Mesenchymal stem cell (in vitro differentiated cells and primary cell): ENCODE measurements at regions not wholly inside any gene's neighbourhood (a gene's known extent, or its start where the extent isn't known, plus 50 kb on each side); places are given as distances from the start of the nearest gene placed in this dataset.
"Not testable (repeated sequence)": the region's sequence is repeated elsewhere in the genome, so short reads cannot be mapped to it uniquely, and the experiment has no call there.

ENCODE experiments used
- DNase-seq: peaks from one replicate; pipeline ENCODE4 v3.0.0-alpha.2; 2013
- H2AFZ ChIP-seq: one replicate; pipeline ENCODE4 v1.6.1; 2013; ENCODE audit warnings: low read depth, mild to moderate bottlenecking, control low read depth, inconsistent platforms, low read length, moderate library complexity
- H2AK5ac ChIP-seq: 2 replicates; pipeline ENCODE4 v1.6.1; 2013; ENCODE audit warnings: low read length, moderate library complexity, mild to moderate bottlenecking, inconsistent platforms; ENCODE audit not compliant: severe bottlenecking
- H2BK120ac ChIP-seq: one replicate; pipeline ENCODE4 v1.6.1; 2013; ENCODE audit warnings: low read depth, mild to moderate bottlenecking, inconsistent platforms, low read length, moderate library complexity
- H2BK12ac ChIP-seq, 2 experiments: one replicate each; pipeline ENCODE4 v1.6.1; 2013; ENCODE audit warnings: inconsistent platforms in 2 of 2, low read length in 2 of 2, mild to moderate bottlenecking in 2 of 2, moderate library complexity in 2 of 2, control low read depth in 1 of 2
- H2BK15ac ChIP-seq: one replicate; pipeline ENCODE4 v1.6.1; 2013; ENCODE audit warnings: mild to moderate bottlenecking, low read depth, inconsistent platforms; ENCODE audit not compliant: poor library complexity, severe bottlenecking
- H2BK5ac ChIP-seq: 2 replicates; pipeline ENCODE4 v1.6.1; 2013; ENCODE audit warnings: low read depth, mild to moderate bottlenecking, low read length, control low read depth, inconsistent platforms; ENCODE audit not compliant: poor library complexity, severe bottlenecking
- H3K14ac ChIP-seq, 2 experiments: one replicate each; pipeline ENCODE4 v1.6.1; 2013; ENCODE audit warnings: inconsistent platforms in 2 of 2, low read length in 2 of 2, control low read depth in 1 of 2, mild to moderate bottlenecking in 1 of 2, moderate library complexity in 1 of 2
- H3K18ac ChIP-seq, 2 experiments: one replicate each; pipeline ENCODE4 v1.6.1; 2013; ENCODE audit warnings: inconsistent platforms in 2 of 2, low read length in 2 of 2, control low read depth in 1 of 2, low read depth in 1 of 2, mild to moderate bottlenecking in 1 of 2
- H3K23ac ChIP-seq, 2 experiments: one replicate each; pipeline ENCODE4 v1.6.1; 2013; ENCODE audit warnings: inconsistent platforms in 2 of 2, low read length in 2 of 2, mild to moderate bottlenecking in 2 of 2, moderate library complexity in 2 of 2, control low read depth in 1 of 2
- H3K27ac ChIP-seq: 2 replicates; pipeline ENCODE4 v1.5.1; 2013; ENCODE audit warnings: mild to moderate bottlenecking, moderate library complexity, low read length, control low read depth, inconsistent platforms; ENCODE audit not compliant: poor library complexity, severe bottlenecking
- H3K27me3 ChIP-seq, 2 experiments: 2 replicates each; pipeline versions ENCODE4 v1.6.1 to v1.7.0; 2013; ENCODE audit warnings: low read length in 2 of 2, mild to moderate bottlenecking in 2 of 2, moderate library complexity in 2 of 2, control low read depth in 1 of 2, inconsistent platforms in 1 of 2; ENCODE audit not compliant: control insufficient read depth in 1 of 2, insufficient read depth in 1 of 2
- H3K36me3 ChIP-seq, 2 experiments: 2 replicates each; pipeline versions ENCODE4 v1.6.1 to v1.7.0; 2013; ENCODE audit warnings: low read length in 2 of 2, control low read depth in 1 of 2, inconsistent platforms in 1 of 2, low read depth in 1 of 2, mild to moderate bottlenecking in 1 of 2; ENCODE audit not compliant: insufficient read depth in 2 of 2, control insufficient read depth in 1 of 2
- H3K4ac ChIP-seq, 2 experiments: one replicate each; pipeline ENCODE4 v1.6.1; 2013; ENCODE audit warnings: inconsistent platforms in 2 of 2, low read length in 2 of 2, mild to moderate bottlenecking in 2 of 2, moderate library complexity in 2 of 2, control low read depth in 1 of 2, low read depth in 1 of 2
- H3K4me1 ChIP-seq: 2 replicates; pipeline ENCODE4 v1.6.1; 2013; ENCODE audit warnings: low read depth, low read length, control low read depth; ENCODE audit not compliant: control insufficient read depth, insufficient read depth
- H3K4me2 ChIP-seq: 2 replicates; pipeline ENCODE4 v1.6.1; 2013; ENCODE audit warnings: low read length, mild to moderate bottlenecking, inconsistent platforms; ENCODE audit not compliant: poor library complexity, severe bottlenecking
- H3K4me3 ChIP-seq, 2 experiments: 2 replicates each; pipeline versions ENCODE4 v1.5.1 to v1.7.0; 2013; ENCODE audit warnings: low read length in 2 of 2, mild to moderate bottlenecking in 2 of 2, control low read depth in 1 of 2, low read depth in 1 of 2; ENCODE audit not compliant: insufficient read depth in 1 of 2
- H3K79me1 ChIP-seq: replicated peaks from 2 replicates; pipeline ENCODE4 v1.6.1; 2013; ENCODE audit warnings: mild to moderate bottlenecking, control low read depth, low read length, inconsistent platforms; ENCODE audit not compliant: poor library complexity, severe bottlenecking
- H3K9ac ChIP-seq: 2 replicates; pipeline ENCODE4 v1.7.0; 2013; ENCODE audit warnings: mild to moderate bottlenecking, low read length, moderate library complexity
- H3K9me3 ChIP-seq: 2 replicates; pipeline ENCODE4 v1.7.0; 2013; ENCODE audit warnings: mild to moderate bottlenecking, low read length; ENCODE audit not compliant: control insufficient read depth
- H4K8ac ChIP-seq: one replicate; pipeline ENCODE4 v1.6.1; 2013; ENCODE audit warnings: inconsistent platforms, mild to moderate bottlenecking, low read length, moderate library complexity
- H4K91ac ChIP-seq: one replicate; pipeline ENCODE4 v1.6.1; 2013; ENCODE audit warnings: mild to moderate bottlenecking, low read length, inconsistent platforms
- WGBS: methylation state at CpG from one replicate; pipeline ENCODE4 v1.1.7; 2013; ENCODE audit warnings: mixed read lengths; 5-methylcytosine and 5-hydroxymethylcytosine counted together

DNA sequence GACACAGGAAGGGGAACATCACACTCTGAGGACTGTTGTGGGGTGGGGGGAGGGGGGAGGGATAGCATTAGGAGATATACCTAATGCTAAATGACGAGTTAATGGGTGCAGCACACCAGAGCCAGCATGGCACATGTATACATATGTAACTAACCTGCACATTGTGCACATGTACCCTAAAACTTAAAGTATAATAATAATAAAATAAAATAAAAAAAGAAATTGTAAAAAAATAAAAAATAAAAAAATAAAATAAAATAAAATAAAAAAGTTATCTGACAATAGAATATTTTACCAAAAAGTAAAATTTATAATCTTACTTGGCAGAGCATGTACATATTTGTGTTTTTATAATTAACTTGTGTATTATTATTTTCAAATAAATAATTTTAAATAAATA lies 848.0 kb upstream of the ADGRB3 start:
- WGBS, result no CpG with 5 or more reads among the region's 1 CpG
- H4K8ac ChIP-seq, result not testable (repeated sequence)

DNA sequence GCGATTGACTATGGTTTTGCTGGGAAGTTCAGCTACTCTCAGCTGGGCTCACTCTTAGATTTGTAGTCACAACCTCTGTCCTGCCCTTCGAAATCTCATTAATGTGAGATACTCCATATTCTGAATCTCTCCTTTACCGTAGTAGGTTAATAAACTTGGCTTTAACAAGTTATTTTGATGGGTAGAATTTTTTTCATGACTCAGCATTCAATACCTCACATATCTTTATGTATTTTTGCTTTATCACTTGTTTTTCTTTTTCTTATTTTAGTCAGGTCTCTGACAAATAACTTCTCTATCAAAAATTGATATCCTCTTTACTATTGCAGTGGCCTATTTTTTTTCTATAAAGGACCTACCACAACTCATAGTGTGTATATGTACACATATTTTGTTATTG lies 855.2 kb upstream of the ADGRB3 start:
- Histone ChIP-seq H3K4ac (no peak overlapping the region), H2BK15ac (no peak overlapping the region), H3K18ac (no peak overlapping the region), H2BK120ac (no peak overlapping the region), H2AFZ (no peak overlapping the region), H3K9me3 (peaks cover 3% of the 10 kb centered on the region), H4K91ac (no peak overlapping the region), H3K4me3 (no peak overlapping the region), H3K4me1 (no peaks in the 10 kb centered on the region), H2BK12ac (no peak overlapping the region), H3K23ac (no peak overlapping the region), H3K14ac (no peak overlapping the region), H3K36me3 (no peaks in the 10 kb centered on the region), H2BK5ac (no peak overlapping the region), H3K27ac (no peak overlapping the region), H3K4me2 (no peak overlapping the region), H4K8ac (no peak overlapping the region), H3K79me1 (no peaks in the 10 kb centered on the region), H2AK5ac (no peak overlapping the region), H3K27me3 (no peaks in the 10 kb centered on the region), H3K9ac (no peak overlapping the region)
- WGBS, result no CpG with 5 or more reads among the region's 3 CpGs
- DNase-seq, result no peak

More for the DNA sequence above, 848.0 kb upstream of the ADGRB3 start:
- not testable (repeated sequence) for H4K91ac ChIP-seq, H2AFZ ChIP-seq, H3K4ac ChIP-seq, H2BK5ac ChIP-seq, H3K18ac ChIP-seq, H3K4me2 ChIP-seq, H3K79me1 ChIP-seq, H3K9ac ChIP-seq, H3K27me3 ChIP-seq, H2BK120ac ChIP-seq, H3K27ac ChIP-seq, H2BK15ac ChIP-seq, H3K36me3 ChIP-seq, H2AK5ac ChIP-seq, H3K14ac ChIP-seq, H3K23ac ChIP-seq, H3K9me3 ChIP-seq, DNase-seq, H3K4me3 ChIP-seq, H3K4me1 ChIP-seq, H2BK12ac ChIP-seq

DNA sequence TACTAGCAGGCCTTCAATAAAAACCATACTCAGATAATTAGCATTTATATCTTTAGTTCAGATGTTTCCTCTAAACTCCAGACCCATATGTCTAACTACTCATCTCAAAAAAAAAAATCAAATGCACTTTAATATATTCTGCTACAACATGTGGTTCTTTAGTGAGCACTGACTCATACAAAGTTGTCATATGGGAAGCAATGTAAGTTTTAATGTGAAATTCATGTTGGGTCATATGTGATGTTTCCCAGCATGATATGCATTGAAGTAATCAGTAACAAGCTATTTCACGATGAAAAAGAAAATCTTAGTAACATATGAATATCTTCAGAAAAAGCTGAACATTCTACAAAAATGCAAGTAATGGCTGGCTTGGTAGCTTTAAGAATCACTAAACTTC lies 859.7 kb upstream of the ADGRB3 start:
- no peak overlapping the region for H2BK15ac ChIP-seq
- H2BK5ac ChIP-seq, result no peak overlapping the region
- no peak overlapping the region for H3K4ac ChIP-seq
- no peak overlapping the region for H2AK5ac ChIP-seq
- no peak overlapping the region for H3K9ac ChIP-seq
- no CpG with 5 or more reads among the region's 1 CpG for WGBS
- no peaks in the 10 kb centered on the region for H3K9me3 ChIP-seq
- H3K79me1 ChIP-seq, result no peaks in the 10 kb centered on the region
- no peak overlapping the region for H2AFZ ChIP-seq
- H3K23ac ChIP-seq, result no peak overlapping the region
- H3K18ac ChIP-seq, result no peak overlapping the region
- H2BK12ac ChIP-seq, result no peak overlapping the region
- no peak overlapping the region for H4K8ac ChIP-seq
- H3K27me3 ChIP-seq, result no peaks in the 10 kb centered on the region
- no peak overlapping the region for H3K27ac ChIP-seq
- no peaks in the 10 kb centered on the region for H3K36me3 ChIP-seq
- no peak for DNase-seq
- H3K4me2 ChIP-seq, result no peak overlapping the region
- H3K4me3 ChIP-seq, result no peak overlapping the region
- H4K91ac ChIP-seq, result no peak overlapping the region
- no peaks in the 10 kb centered on the region for H3K4me1 ChIP-seq
- H2BK120ac ChIP-seq, result no peak overlapping the region
- no peak overlapping the region for H3K14ac ChIP-seq

DNA sequence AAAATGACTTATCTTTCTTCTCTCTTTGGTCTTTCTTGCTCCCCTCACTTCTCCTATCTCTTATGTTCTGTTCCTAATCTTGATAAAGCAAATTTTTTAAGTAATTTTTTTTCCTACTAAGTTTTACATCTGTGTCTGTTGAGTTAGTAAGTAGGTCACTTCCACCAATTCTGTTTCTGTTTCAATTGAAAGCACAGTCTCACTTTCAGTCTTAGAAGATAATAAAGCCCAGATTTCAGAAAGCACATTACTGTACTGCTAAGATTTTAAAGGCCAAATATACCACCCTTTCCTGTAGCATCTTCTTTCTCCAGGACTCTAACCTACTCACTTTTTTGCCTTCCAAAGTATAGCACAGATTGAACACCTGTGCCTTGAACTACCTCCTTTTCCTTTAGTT lies 866.1 kb upstream of the ADGRB3 start:
- Histone ChIP-seq H2AFZ (no peak overlapping the region), H2AK5ac (no peak overlapping the region), H2BK12ac (no peak overlapping the region), H3K4me3 (no peak overlapping the region), H3K9ac (no peak overlapping the region), H3K36me3 (no peaks in the 10 kb centered on the region), H3K4me1 (no peaks in the 10 kb centered on the region), H3K18ac (no peak overlapping the region), H3K27ac (no peak overlapping the region), H3K23ac (no peak overlapping the region), H3K14ac (no peak overlapping the region), H2BK5ac (no peak overlapping the region), H4K91ac (no peak overlapping the region), H4K8ac (no peak overlapping the region), H3K9me3 (peaks cover 2% of the 10 kb centered on the region), H2BK15ac (no peak overlapping the region), H3K4me2 (no peak overlapping the region), H3K4ac (no peak overlapping the region), H3K79me1 (no peaks in the 10 kb centered on the region), H3K27me3 (no peaks in the 10 kb centered on the region), H2BK120ac (no peak overlapping the region)
- no peak for DNase-seq
